ENCODE measurements at regions not wholly inside any gene's neighbourhood (a gene's known extent, or its start where the extent isn't known, plus 50 kb on each side); places are given as distances from the start of the nearest gene placed in this dataset.

- DNase-seq: no peak
Observed at GRCh38 chr16:73737637-73738036, 559.0 kb upstream of the PSMD7 start.

GRCh38 chr16:73735954-73736353, 560.7 kb upstream of the PSMD7 start:
- DNase-seq: no peak

GRCh38 chr16:73735018-73735417, 561.6 kb upstream of the PSMD7 start:
- DNase-seq: no peak

- DNase-seq: no peak
Observed at GRCh38 chr16:73732681-73733080, 563.9 kb upstream of the PSMD7 start.

GRCh38 chr16:73732143-73732542, 564.5 kb upstream of the PSMD7 start:
- DNase-seq: no peak

GRCh38 chr16:73730481-73731090, 566.0 kb upstream of the PSMD7 start:
- no peak for DNase-seq

- no peak for DNase-seq
Observed at GRCh38 chr16:73725156-73725555, 571.5 kb upstream of the PSMD7 start.

- no peak for DNase-seq
Observed at GRCh38 chr16:73724503-73724902, 572.1 kb upstream of the PSMD7 start.

- no peak for DNase-seq
Observed at GRCh38 chr16:73717266-73717974, 579.2 kb upstream of the PSMD7 start.

GRCh38 chr16:73714976-73715375, 581.6 kb upstream of the PSMD7 start:
- DNase-seq: no peak

GRCh38 chr16:73713778-73714495, 582.7 kb upstream of the PSMD7 start:
- DNase-seq: no peak

GRCh38 chr16:73713251-73713650, 583.4 kb upstream of the PSMD7 start:
- DNase-seq: no peak

- no peak for DNase-seq
Observed at GRCh38 chr16:73711406-73712080, 585.1 kb upstream of the PSMD7 start.

- no peak for DNase-seq
Observed at GRCh38 chr16:73710526-73710925, 586.1 kb upstream of the PSMD7 start.

- no peak for DNase-seq
Observed at GRCh38 chr16:73707863-73708262, 588.8 kb upstream of the PSMD7 start.

- no peak for DNase-seq
Observed at GRCh38 chr16:73703891-73704290, 592.7 kb upstream of the PSMD7 start.

- DNase-seq: no peak
Observed at GRCh38 chr16:73697336-73697735, 599.3 kb upstream of the PSMD7 start.

- no peak for DNase-seq
Observed at GRCh38 chr16:73692861-73693260, 603.8 kb upstream of the PSMD7 start.

GRCh38 chr16:73683804-73684203, 612.8 kb upstream of the PSMD7 start:
- no peak for DNase-seq

GRCh38 chr16:73672135-73672534, 624.2 kb upstream of the ZFHX3 start:
- DNase-seq: no peak

- DNase-seq: no peak
Observed at GRCh38 chr16:73670836-73671820, 623.2 kb upstream of the ZFHX3 start.

- DNase-seq: no peak
Observed at GRCh38 chr16:73669535-73670274, 621.8 kb upstream of the ZFHX3 start.

Data from CD4-positive, alpha-beta T cell treated with Interleukin-21 for 1 hour (primary cell).